GM21576 (cell line): ENCODE measurements at regions not wholly inside any gene's neighbourhood (a gene's known extent, or its start where the extent isn't known, plus 50 kb on each side); places are given as distances from the start of the nearest gene placed in this dataset.
"Not testable (repeated sequence)": the region's sequence is repeated elsewhere in the genome, so short reads cannot be mapped to it uniquely, and the experiment has no call there.

Experiments
- ATAC-seq: cut with Tn5 transposase; IDR thresholded peaks from one replicate; pipeline ENCODE4 v1.9.1; 2021; ENCODE audit warnings: mild to moderate bottlenecking, moderate library complexity; ENCODE audit not compliant: unreplicated experiment

- ATAC-seq, result no peak
Measured at GRCh38 chr2:56018267-56018666, 94.7 kb upstream of the EFEMP1 start.

- ATAC-seq, result no peak
Measured at GRCh38 chr2:56021136-56021474, 97.5 kb upstream of the EFEMP1 start.

GRCh38 chr2:56021579-56021978 is 98.0 kb upstream of the EFEMP1 start:
- no peak for ATAC-seq

- no peak for ATAC-seq
Measured at GRCh38 chr2:56025469-56026193, 102.0 kb upstream of the EFEMP1 start.

GRCh38 chr2:56026828-56027227 is 103.2 kb upstream of the EFEMP1 start:
- ATAC-seq, result no peak

GRCh38 chr2:56030062-56030461 is 106.5 kb upstream of the EFEMP1 start:
- no peak for ATAC-seq

GRCh38 chr2:56030901-56031300 is 107.3 kb upstream of the EFEMP1 start:
- ATAC-seq, result no peak

GRCh38 chr2:56034258-56034657 is 110.7 kb upstream of the EFEMP1 start:
- no peak for ATAC-seq

- ATAC-seq, result no peak
Measured at GRCh38 chr2:56040189-56040588, 116.6 kb upstream of the EFEMP1 start.

- no peak for ATAC-seq
Measured at GRCh38 chr2:56040834-56041233, 117.3 kb upstream of the EFEMP1 start.

GRCh38 chr2:56047136-56047535 is 123.6 kb upstream of the EFEMP1 start:
- no peak for ATAC-seq

- no peak for ATAC-seq
Measured at GRCh38 chr2:56049233-56049845, 125.8 kb upstream of the EFEMP1 start.

GRCh38 chr2:56053679-56054078 is 130.1 kb upstream of the EFEMP1 start:
- ATAC-seq, result no peak

- no peak for ATAC-seq
Measured at GRCh38 chr2:56055405-56055804, 128.4 kb upstream of the CCDC85A start.

GRCh38 chr2:56061327-56061726 is 122.5 kb upstream of the CCDC85A start:
- ATAC-seq, result not testable (repeated sequence)

- ATAC-seq, result no peak
Measured at GRCh38 chr2:56068746-56069145, 115.0 kb upstream of the CCDC85A start.

GRCh38 chr2:56077359-56077915 is 106.4 kb upstream of the CCDC85A start:
- ATAC-seq, result no peak

GRCh38 chr2:56082665-56083064 is 101.1 kb upstream of the CCDC85A start:
- no peak for ATAC-seq

GRCh38 chr2:56084111-56084901 is 99.5 kb upstream of the CCDC85A start:
- ATAC-seq, result no peak

GRCh38 chr2:56086336-56086735 is 97.5 kb upstream of the CCDC85A start:
- ATAC-seq, result no peak

GRCh38 chr2:56088411-56088810 is 95.4 kb upstream of the CCDC85A start:
- ATAC-seq, result no peak

- ATAC-seq, result no peak
Measured at GRCh38 chr2:56089931-56090330, 93.9 kb upstream of the CCDC85A start.
